Left renal cortex interstitium (tissue), 4 donors: ENCODE measurements at regions not wholly inside any gene's neighbourhood (a gene's known extent, or its start where the extent isn't known, plus 50 kb on each side); places are given as distances from the start of the nearest gene placed in this dataset.

ENCODE experiments used
- DNase-seq, 4 donors: peaks; one replicate each; pipeline ENCODE4 v3.0.0-alpha.2; 2013; ENCODE audit warnings: low read depth in 4 of 4, low spot score in 2 of 4, missing footprints in 1 of 4

DNA sequence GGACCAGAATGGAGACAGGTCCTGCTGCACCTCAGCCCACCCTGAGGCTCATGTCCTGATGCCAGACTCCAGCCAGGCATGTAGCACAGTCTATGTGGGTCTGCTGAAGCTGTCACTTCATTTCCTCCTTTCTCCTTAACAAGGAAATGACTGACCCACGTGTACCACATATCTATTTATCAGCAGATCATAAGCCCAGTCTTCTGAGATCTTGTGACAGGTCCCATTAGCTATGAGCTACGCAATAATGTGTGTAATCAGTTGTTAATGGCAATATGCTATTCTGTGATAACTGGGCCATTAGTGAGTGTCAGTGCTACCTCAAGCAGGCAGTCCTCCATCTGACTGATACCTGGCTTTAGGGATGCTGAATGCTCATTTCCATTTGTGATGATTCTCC, 615.3 kb downstream of the BCL11A start:
- DNase-seq, result no peak

DNA sequence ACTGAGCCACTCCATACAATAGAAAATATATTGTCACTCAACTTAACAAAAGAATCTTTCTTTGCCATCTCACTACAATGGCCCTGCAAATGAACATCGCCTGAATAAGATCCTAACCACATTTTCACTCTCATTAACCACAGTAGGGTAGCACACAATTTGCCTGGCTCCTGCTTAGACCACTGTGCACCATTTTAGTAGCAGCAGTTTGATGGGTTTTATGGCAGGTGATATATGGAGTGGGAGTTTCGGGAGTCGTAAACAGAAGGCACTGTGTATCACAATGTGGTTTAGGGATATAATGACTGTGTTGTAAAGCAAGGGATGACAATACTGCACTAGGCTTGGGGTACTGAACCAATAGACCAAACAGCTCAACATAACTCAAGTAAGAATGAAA, 617.4 kb downstream of the BCL11A start:
- DNase-seq, result peak in 1 of 4 donors; percentile 31

DNA sequence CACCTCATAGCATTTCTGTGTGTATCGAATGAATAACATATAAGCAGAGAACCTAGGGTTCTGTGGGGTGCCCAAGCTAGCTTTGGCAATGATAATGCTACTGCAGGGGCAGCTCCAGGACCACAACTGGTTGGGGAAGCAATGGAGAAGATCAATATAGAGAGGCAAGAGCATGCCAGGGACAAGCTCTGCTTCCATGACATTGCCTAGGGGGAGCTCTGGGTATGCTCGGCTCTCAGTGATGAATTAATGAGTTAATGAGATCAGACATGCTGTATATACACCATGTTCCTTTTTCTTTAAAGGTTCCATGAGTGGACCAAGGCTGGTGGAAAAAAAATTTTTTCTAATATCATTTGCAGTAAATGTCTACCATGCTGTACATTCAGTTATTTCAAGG, 618.4 kb downstream of the BCL11A start:
- DNase-seq, result no peak

DNA sequence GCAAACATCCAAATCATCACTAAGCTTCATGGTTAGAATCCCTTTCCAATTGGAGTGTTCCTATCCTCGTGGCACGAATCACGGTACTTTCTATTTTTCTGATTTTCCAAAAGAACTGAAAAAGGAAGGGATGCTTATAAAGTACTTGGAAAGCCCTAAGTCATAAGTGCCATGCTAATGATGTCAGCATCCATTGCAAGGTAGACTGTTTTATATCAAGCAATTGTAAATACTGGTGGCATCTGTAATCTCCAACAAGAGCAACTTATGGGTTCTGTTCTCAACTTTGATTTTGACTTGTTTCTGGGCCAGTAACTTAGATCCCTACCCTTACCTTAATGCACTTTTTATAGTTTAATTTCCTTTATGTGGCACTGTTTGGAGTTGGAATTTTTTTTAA, 619.5 kb downstream of the BCL11A start:
- no peak for DNase-seq

DNA sequence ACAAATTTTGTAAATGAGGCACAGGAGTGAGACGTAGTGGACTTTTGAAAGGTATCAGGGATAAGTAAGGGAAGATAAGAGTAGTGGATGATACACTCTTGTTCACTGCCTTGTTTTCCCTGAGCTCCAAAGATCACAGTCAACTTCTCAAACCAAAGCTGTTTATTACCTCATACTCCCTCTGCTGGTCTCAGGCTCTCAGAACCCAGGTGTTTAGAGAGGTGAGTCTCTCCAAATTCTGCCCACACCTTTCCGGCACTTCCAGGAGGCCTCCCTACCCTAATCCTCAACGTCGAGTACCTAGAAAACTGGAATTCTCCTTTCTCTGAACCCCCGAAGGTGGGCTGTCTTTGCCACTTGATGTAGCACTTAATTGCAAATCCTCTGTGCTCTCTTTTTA, 621.1 kb downstream of the BCL11A start:
- no peak for DNase-seq

DNA sequence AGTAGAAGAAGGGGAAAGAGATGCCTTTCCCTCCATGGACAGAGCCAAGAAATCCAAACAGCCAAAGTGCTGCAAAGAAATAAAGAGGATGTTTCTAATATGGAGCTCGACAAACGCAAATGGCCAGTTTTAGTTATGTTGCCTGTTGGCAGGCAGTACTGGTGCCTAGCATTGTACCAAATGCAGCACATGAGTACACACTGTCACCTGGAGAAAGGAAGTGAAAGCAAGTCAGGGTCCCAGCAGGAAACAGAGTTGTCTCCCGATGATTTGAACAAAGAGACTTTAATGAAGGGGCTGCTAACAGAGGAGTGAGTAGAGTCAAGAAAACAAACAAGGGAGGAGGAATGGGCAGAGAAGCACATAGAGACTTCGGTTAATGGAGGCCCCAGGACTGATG, 623.0 kb downstream of the BCL11A start:
- no peak for DNase-seq

DNA sequence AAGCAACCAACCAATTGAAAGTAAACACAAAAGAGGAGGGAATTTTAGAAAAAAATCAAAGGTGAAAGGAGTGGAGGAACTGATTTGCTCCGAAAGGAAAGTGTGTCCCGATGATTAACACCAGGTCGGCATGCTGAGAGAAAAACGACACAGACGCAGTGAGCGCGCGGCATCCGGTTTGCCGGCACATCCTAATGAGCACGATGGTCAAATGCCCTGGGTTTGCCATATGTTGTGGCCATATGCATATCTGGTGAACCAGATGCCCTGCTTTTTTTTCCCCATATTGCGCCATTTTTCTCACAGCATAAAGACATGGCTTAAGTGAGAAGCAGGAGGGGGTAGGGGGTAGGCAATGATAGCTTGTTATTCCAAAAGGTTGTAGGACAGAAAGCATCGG, 626.7 kb downstream of the BCL11A start:
- no peak for DNase-seq

DNA sequence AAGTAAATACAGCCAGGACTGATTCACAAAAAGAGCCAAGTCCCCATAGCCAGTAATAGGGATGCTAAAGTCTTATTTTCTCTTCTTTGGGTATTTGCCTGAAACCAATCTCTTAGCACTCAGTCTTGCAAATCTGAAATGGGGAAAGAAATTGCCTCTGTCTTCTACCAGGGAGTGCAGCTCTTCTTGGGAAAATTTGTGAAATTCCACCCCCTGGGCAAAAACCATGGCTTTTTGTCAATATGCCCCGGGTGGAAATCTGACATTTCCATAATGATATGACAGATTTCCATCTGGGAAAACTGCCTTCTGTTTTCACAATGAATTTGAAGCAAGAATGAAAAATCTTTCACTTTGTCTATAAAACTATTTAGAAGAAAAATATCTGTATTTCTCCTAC, 628.1 kb downstream of the BCL11A start:
- no peak for DNase-seq

DNA sequence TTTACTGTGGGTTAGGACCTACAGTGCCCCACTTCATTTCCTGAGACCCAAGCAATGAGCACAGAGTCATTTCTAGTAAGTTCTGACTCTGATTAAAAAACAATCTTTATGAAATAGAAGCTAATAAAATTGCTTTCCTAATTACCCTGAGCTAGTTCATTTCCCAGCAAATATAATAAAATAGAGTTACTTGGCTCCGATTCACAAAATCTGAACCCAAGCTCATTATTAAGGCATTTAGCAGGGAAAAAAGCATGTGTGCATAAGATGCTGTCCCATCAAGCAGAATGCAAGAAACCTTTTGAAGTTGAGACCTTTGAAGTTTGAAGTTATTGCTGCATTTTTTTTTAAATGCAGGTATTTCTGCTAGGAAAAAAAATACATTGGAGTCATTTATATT, 629.1 kb downstream of the BCL11A start:
- DNase-seq, result no peak

DNA sequence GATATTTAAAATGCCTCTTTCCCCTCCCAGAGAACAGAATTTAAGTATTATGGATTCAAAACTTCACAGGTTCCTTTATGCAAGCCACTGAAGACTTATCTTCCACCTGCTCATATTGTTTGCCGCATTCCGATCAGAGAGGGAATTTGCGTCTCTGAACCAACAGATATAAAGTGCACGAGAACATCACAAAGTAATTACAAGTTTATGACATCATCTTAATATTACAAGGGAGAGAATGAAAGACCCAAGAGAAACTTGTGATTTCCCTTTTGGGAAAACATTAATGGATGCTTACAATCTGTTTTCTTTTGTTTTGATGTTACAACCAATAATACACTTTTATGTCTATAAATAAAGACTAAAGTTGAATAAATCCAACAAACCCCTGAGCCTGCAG, 631.0 kb downstream of the BCL11A start:
- no peak for DNase-seq

DNA sequence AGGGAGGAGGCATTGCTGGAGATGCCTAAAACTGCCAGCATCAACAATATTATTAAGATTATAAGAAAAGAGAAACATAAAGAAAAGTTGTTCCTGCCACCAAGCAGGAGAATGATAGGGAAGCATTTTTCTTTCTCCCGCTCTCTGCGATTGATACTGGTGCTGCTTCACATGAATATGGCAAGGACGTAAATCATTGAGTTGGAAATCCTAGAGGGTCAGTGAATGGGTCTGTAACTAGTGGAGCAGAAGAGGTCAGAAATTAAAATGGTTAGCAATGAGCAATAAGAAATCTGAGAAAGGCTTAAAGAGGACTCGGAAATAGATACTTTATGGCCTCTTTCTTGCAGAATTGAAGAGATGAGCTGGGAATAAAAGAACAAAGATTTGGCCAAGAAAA, 631.7 kb downstream of the BCL11A start:
- no peak for DNase-seq

DNA sequence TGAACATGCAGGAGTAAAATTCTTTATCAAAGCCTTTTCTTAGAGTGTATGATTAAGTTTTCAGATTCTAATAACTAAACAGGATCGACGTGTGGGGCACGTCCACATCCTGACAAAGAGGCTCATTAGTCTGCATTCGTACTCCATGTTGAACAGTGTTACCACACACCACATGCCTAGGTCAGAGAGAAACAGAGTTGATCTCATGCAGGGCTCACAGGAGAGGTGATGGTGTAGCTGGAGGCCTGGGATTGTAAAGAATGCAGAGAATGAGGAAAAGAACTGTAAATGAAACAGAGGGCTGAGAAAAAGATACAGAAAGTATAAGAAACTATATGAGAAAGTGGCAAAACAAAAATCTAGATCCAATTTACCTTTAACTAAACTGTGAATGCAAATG, 632.5 kb downstream of the BCL11A start:
- no peak for DNase-seq

DNA sequence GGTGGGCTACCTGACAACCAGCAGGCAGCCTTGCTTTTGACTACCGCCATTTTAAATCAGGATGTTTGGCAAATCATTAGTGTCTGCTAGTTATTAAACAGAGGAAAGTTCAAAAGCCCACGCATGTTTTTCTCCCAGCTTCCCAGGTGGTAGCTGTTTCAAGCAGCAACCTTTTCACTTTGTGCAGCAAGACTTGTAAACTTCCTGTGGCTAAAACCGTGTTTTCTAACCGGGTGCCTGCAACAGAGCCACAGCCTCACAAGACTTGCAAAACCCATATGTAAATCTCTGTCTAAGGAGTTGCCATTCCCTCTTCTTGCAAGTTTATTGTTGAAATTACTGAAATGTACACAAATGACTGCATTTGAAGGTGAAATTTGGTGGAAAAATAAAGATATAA, 633.1 kb downstream of the BCL11A start:
- no peak for DNase-seq

DNA sequence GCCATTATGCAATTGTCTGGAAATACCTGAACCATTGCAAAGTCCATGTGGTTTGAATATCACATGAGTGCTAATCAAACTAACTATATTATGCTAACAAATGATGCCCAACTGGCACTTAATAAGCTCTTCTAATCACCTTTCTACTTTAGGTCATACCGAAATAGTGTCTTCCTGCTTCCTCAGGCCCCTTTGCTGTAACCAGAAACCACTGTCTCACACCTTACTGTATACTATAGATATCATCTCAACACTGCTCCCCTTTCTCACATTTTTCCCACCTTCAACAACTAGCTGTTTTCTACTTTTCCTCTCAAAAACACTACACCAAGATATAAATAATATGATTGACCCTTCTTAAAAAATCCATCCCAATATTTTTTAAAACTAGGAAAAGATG, 633.9 kb downstream of the BCL11A start:
- DNase-seq, result no peak

DNA sequence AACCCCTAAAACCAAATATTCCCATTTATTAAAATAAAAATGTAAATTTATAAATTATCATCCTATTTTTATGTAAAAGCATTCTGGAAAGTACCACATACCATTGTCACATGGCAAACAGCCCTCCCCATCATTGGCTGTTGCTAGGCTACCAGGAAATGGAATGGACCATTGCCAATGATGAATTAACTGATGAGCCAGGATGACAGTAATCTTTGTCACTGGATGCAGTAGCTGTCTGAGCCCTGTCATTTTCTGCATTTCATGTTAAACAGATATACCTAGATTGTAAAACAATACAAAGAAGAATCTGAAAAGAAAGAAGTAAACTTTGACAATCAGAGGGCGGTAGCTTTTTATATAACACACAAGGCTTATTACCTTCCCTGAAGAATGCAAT, 641.4 kb downstream of the BCL11A start:
- no peak for DNase-seq

DNA sequence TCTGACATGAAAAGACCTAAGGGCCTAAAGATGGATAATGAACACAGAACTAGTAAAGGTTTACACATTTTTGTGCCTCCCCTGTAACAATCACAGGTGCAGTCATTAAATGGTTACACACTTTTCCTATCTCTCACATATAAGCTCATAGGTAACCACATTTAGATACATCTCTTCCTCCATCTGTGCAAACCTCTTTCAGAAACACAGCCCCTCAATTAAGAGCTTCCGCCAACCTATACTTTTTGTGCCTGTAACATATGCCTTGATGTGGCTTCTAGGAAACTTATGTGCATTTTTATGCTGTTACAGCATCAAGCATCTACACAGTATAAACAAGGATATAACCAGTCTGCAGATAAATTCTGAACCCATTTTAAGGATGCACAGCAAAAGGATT, 643.3 kb downstream of the BCL11A start:
- DNase-seq, result no peak

DNA sequence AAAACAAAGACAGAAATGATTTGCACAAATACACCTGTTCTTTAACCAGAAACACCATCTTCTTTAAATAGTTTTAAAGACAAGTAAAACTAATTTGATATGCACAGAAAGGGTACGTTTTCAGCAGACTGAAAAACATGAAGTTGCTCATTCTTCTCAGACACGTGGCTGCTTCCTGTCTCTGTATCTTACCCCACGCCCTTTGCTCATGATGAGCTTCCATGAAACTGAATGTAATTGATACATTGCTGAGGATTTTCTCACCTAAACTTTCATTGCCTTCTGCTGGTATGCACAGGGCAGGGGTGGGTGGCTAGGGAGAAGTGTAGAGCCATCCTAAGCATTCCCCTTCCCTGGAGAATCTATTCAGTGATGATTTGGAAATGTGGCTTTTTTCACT, 644.3 kb downstream of the BCL11A start:
- DNase-seq, result no peak

DNA sequence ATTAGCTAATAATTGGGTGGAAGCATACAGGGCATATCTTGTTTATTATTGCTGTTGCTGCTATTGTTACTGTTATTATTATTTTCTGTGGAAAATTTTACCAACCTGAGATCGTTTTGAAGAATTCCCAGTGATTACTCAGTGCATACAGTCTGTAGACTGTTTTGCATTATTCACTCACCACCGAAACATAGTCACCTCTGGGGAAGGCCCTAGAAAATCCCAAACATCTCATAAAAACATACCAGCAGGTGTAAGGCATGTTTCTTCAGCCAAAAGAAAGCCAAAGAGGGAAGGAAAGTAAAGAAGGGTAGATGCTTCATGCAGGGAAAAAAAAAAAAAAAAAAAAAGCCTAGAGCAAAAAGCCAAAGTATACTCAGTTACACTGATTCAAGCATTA, 647.7 kb downstream of the BCL11A start:
- DNase-seq, result no peak

DNA sequence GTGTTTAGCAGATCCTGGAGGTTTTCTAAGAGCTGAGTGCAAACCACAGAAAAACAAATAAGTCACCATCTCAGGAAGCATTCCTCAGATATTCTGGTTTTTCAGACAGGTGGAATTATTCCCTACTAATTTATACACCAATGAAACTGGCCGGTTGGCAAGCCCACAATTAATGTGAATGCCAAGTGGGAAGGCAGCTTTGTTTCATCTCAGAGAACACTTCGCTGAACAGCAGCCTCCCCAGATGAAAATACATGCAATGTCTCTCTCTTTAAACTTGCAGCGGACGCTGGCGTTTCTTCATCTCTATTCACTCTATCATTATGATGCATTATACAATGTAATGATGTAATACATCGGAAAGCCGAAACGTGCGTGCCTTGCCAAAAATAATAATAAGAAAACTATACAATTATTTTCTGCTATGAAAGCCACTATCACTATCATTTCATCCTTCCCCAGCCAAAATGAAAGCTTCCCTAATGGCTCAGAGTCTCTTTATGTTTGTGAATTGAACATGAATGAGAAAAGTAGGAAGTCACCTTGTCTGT, 649.4 kb downstream of the BCL11A start:
- DNase-seq, result no peak

DNA sequence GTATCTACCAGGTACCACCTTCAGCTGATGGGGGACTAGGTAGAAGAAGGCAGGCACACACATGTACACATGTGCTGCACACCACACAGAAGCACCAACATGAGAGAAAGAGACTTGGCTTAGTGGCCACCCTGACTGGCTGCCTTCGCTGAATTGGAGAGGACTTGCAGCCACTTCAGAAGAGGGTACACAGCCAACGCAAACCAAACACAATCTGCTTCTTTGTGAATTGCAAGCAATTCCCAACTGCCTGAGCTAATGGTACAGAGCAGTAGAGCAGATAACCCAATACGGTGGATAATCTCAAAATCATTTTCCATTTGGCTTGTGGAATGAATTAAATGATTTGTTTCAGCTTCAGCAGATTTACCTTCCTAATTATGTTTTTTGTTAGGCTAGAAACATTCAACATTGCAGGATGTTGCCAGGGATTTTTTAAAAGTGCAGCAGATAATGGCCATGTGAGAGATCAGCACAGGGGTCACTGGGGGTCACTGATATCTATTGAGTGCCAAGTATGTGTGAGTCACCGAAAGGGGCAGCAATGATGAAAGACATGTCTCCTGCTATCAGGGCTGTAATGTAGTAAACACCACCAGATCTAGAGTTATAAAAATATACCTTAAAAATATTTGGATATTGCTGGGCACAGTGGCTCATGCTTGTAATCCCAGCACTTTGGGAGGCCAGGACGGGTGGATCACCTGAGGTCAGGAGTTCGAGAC, 652.6 kb downstream of the BCL11A start:
- DNase-seq, result no peak

DNA sequence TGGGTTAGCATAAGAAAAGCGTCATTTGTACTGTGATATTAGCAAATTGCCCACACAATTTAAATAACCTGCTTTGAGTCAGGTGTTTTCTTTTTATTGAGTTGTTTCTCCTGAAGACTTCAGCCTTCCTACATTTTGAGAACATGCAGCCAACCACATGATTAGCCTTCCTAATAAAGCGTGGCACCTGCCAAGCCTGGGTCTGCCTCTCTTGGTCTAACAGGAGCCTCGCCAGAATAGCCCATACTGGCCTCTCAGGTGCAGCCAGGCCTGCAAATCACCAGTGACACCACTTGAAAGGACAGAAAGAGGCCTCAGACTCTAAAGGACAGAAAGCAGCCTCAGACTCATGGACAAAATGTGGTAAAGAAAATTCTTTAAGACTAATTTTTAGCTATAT, 653.8 kb downstream of the BCL11A start:
- DNase-seq, result no peak

DNA sequence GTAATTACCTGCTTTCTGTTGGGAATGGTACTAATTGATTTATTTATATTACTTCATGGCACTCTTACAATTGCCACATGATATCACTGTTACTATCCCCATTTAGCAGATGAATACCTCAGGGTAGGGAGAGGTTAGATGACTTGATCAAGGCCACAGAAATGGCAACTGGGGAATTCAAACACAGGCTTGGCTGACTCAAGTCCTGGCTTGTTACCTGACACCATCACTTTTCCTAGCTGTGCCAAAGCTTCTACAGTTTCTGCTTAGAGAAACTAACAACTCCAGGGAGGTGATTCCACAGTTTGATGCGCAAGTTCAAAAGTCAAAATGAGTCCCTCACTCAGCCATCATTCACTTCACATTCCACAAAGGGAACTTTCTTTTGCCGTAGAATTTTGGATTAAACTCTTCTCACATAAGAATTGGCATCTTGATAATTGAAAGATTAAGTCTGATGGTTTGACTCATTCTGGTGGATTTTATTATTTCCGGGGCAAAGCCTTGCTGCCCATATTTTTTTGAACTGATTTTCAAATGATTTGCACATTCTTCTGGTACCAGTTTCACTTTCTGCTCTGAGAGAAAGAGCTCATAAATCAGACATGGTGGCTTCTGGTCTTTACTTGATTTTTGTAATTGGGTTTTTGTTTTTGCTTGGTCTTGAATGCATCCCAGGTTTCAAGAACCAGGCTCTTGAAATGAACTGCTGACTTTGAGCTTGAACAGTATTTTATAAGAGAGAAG, 656.8 kb downstream of the BCL11A start:
- no peak for DNase-seq
